Tibial artery (tissue), 4 donors: ENCODE measurements at regions not wholly inside any gene's neighbourhood (a gene's known extent, or its start where the extent isn't known, plus 50 kb on each side); places are given as distances from the start of the nearest gene placed in this dataset.

Experiments used
- DNase-seq, 2 donors: peaks; one replicate each; pipeline ENCODE4 v3.0.0-alpha.2; 2019
- H3K27ac ChIP-seq, 2 donors: fragments of 200-600 bp; sonication (generic) in 1 of 2; 1 replicate in 1 of 2; 2 replicates in 1 of 2; pipeline ENCODE4 v1.5.1; 2018 to 2019; ENCODE audit warnings: mild to moderate bottlenecking in 1 of 2
- H3K27me3 ChIP-seq, 2 donors: fragments of 200-600 bp; sonication (generic) in 1 of 2; one replicate each; pipeline versions ENCODE4 v1.5.1 to v1.6.0; 2016 to 2019
- H3K36me3 ChIP-seq, 3 donors: fragments of 200-600 bp; sonication (generic) in 2 of 3; one replicate each; pipeline ENCODE4 v1.5.1; 2016 to 2019; ENCODE audit warnings: mild to moderate bottlenecking in 2 of 3
- H3K4me1 ChIP-seq, 4 donors: fragments of 200-600 bp; sonication (generic) in 2 of 4; 1 replicate in 3 of 4; 2 replicates in 1 of 4; pipeline ENCODE4 v1.5.1; 2016 to 2019
- H3K4me3 ChIP-seq, 2 donors: fragments of 200-600 bp; sonication (generic) in 1 of 2; 1 replicate in 1 of 2; 2 replicates in 1 of 2; pipeline ENCODE4 v1.5.1; 2018 to 2019; ENCODE audit warnings: mild to moderate bottlenecking in 2 of 2
- H3K9me3 ChIP-seq, 3 donors: fragments of 200-600 bp; sonication (generic) in 1 of 3; one replicate each; pipeline ENCODE4 v1.5.1; 2016 to 2019
- CTCF ChIP-seq, 2 experiments: fragments of 200-600 bp in 1 of 2; fragments of 450-650 bp in 1 of 2; IDR thresholded peaks; one replicate each; pipeline ENCODE4 v1.5.1; 2017 to 2019; ENCODE audit warnings: antibody characterized with exemption in 2 of 2, mild to moderate bottlenecking in 1 of 2, moderate library complexity in 1 of 2
- intact Hi-C: fragments of 100-400 bp; cut with DNase I; formaldehyde crosslinking; loops from one replicate; pipeline ENCODE4 v1.15.0; 2023; ENCODE audit warnings: low total_unique reads

GRCh38 chr2:42987112-42987922 is 194.9 kb upstream of the HAAO start:
- no peak overlapping the region for H3K4me3 ChIP-seq
- H3K27me3 ChIP-seq, result no peaks in the 10 kb centered on the region
- no peak for TF ChIP-seq CTCF (IDR thresholded peaks at IDR 0.05)
- intact Hi-C loops, result no loop called here
- no peaks in the 10 kb centered on the region for H3K9me3 ChIP-seq
- no peak for DNase-seq
- no peaks in the 10 kb centered on the region for H3K4me1 ChIP-seq
- H3K36me3 ChIP-seq, result no peaks in the 10 kb centered on the region
- H3K27ac ChIP-seq, result no peak overlapping the region

- DNase-seq, result no peak
- intact Hi-C loops, result no loop called here
- no peak overlapping the region for H3K4me3 ChIP-seq
- H3K36me3 ChIP-seq, result no peaks in the 10 kb centered on the region
- no peaks in the 10 kb centered on the region for H3K4me1 ChIP-seq
- H3K27me3 ChIP-seq, result no peaks in the 10 kb centered on the region
- no peaks in the 10 kb centered on the region for H3K9me3 ChIP-seq
- H3K27ac ChIP-seq, result no peak overlapping the region
- no peak for TF ChIP-seq CTCF (IDR thresholded peaks at IDR 0.05)
These were observed 192.2 kb upstream of the HAAO start for GRCh38 chr2:42984617-42985016.

- Histone ChIP-seq H3K4me1 (no peaks in the 10 kb centered on the region), H3K27me3 (no peaks in the 10 kb centered on the region), H3K9me3 (no peaks in the 10 kb centered on the region), H3K27ac (no peak overlapping the region), H3K4me3 (no peak overlapping the region), H3K36me3 (no peaks in the 10 kb centered on the region)
- intact Hi-C loops, result no loop called here
- no peak for DNase-seq
- TF ChIP-seq CTCF (IDR thresholded peaks at IDR 0.05), result no peak
These were observed 191.7 kb upstream of the HAAO start for GRCh38 chr2:42984081-42984480.

DNA sequence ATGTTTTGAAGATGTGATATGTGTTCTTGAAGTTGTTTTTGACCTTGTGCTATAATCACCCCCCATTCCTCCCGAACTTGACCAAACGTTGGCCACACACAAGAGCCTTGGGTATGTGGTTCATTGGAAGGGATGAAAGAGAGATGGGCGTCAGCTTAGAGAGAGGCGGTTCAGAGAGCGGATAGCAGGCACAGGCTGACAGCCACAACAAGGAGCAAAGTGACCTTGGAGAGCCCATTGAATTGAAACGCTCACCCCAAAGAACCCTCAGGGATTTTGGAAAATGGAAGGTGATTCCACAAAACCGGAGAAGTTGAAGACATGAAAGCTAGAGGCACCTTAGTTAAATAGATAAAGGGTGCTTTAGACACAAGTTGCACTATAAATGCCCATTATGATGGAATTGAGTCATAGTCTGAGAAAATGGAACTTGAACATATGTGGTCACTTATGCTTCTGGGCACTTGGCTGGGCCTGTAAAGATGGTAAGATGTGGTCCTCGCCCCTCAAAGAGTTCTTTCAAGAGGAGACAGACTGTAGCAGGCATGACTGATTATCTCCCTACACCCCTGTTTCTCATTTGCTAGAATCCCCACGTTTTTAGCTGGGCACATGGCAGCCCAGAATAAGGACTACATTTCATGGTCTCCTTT is 188.5 kb upstream of the HAAO start:
- Histone ChIP-seq H3K36me3 (no peaks in the 10 kb centered on the region), H3K9me3 (no peaks in the 10 kb centered on the region), H3K27ac (no peak overlapping the region), H3K4me3 (no peak overlapping the region), H3K27me3 (no peaks in the 10 kb centered on the region), H3K4me1 (no peaks in the 10 kb centered on the region)
- no peak for DNase-seq
- no peak for TF ChIP-seq CTCF (IDR thresholded peaks at IDR 0.05)
- intact Hi-C loops, result no loop called here

- H3K4me1 ChIP-seq, result peaks cover 0 to 7% (median 5%) of the 10 kb centered on the region in 4 donors
- H3K4me3 ChIP-seq, result no peak overlapping the region
- H3K36me3 ChIP-seq, result no peaks in the 10 kb centered on the region
- intact Hi-C loops, result loop anchor here (10.0 kb wide), 1 partner anchor 45 kb away; no protein-coding TSS in a partner anchor
- no peaks in the 10 kb centered on the region for H3K27me3 ChIP-seq
- DNase-seq, result no peak
- TF ChIP-seq CTCF (IDR thresholded peaks at IDR 0.05), result no peak
- H3K9me3 ChIP-seq, result no peaks in the 10 kb centered on the region
- no peak overlapping the region for H3K27ac ChIP-seq
These were observed 187.7 kb upstream of the HAAO start for GRCh38 chr2:42979870-42980763.
